Lung microvascular endothelial cell (primary cell): ENCODE measurements at regions not wholly inside any gene's neighbourhood (a gene's known extent, or its start where the extent isn't known, plus 50 kb on each side); places are given as distances from the start of the nearest gene placed in this dataset.
"Not testable (repeated sequence)": the region's sequence is repeated elsewhere in the genome, so short reads cannot be mapped to it uniquely, and the experiment has no call there.

ENCODE experiments used
- DNase-seq, 2 donors: peaks; one replicate each; pipeline versions ENCODE4 v3.0.0 to v3.0.0-alpha.2; 2010; ENCODE audit warnings: low read depth in 2 of 2

DNA sequence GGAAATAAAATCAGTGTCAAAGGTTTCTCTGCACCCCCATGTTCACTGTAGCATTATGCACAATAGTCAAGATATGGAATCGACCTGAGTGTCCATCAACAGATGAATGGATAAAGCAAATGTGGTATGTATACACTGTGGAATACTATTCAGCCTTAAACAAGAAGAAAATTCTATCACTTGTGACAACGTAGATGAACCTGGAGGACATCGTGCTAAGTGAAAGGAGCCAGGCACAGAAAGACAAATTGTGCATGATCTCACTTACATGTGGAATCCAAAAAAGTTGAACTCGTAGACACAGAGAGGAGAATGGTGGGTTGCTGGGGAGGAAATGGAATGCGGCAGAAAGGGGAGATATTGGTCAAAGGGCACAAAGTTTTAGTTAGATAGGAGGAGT is 136.3 kb upstream of the ESR1 start:
- DNase-seq, result no peak

GRCh38 chr6:151674578-151674977 is 132.9 kb upstream of the ESR1 start:
- no peak for DNase-seq

GRCh38 chr6:151675746-151676459 is 131.6 kb upstream of the ESR1 start:
- DNase-seq, result peak; percentile 55 to 62

GRCh38 chr6:151676460-151676945 is 131.0 kb upstream of the ESR1 start:
- DNase-seq, result no peak

DNA sequence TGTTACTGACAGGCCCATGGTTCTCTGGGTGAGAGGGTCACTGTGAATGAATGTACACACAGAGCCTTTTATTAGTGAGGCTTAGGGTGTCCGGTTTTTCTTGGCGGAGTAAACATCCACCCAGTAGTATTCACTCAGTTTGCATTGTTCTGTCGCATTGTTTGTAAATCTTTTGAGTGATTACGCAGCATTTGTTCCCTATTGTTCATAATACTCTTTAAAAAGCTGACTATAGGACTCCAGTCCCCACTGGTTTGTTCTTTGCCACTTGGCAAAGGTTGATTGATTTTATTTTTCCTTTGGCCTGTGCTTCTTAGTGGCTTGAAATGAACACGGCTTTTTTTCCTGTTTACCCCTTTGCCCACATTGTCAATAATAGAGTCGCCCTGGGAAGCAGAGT is 130.1 kb upstream of the ESR1 start:
- DNase-seq, result no peak

GRCh38 chr6:151679081-151679480 is 128.4 kb upstream of the ESR1 start:
- DNase-seq, result peak in 1 of 2 donors; percentile 10

DNA sequence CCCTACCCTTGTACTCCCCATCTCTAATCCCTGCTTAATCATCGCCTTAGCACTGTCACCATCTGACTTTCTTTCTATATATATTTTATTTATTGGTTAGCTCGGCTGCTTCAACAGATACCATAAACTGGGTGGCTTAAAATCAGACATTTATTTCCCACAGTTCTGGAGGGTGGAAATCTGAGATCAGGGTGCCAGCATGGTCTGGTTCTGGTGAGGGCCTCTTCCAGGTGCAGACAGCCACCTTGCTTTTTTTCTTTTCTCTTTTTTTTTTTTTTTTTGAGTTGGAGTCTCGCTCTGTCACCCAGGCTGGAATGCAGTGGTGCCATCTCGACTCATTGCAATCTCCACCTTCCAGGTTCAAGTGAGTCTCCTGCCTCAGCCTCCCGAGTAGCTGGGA is 127.5 kb upstream of the ESR1 start:
- DNase-seq, result no peak

- no peak for DNase-seq
Measured at GRCh38 chr6:151680846-151681432, 126.5 kb upstream of the ESR1 start.

DNA sequence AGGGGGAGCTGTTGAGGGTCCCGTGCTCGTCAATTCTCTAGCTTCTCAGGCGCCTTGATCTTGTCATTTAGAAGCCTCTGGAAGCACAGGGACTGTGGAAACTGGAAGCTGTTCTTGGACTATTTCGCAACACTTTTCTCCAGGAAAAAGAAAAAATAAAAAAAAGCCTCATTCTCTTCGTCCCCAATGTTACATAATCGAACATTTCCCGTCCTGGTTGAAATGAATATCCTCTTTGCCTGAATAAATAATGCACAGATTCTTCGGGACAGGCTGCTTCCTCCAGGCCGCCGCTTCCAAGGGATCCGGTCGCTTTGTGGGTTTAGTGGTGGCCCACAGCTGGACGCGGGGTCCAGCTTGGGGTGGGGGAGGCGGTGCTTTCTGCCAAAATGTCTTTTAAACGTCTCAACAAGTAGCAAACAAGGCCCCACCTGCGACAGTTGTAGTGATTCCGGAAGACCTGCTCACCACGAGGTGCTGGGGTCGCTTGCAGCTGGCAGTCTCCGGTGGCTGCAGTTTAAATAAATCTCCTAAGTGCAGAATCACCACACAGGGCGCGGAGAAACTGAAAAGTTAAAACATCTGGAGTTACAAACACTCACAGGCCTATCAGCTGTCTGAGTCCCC is 125.9 kb upstream of the ESR1 start:
- peak; percentile 7 to 21 for DNase-seq

- no peak for DNase-seq
Measured at GRCh38 chr6:151682251-151682650, 125.2 kb upstream of the ESR1 start.

GRCh38 chr6:151682922-151683321 is 124.6 kb upstream of the ESR1 start:
- no peak for DNase-seq

GRCh38 chr6:151683381-151683780 is 124.1 kb upstream of the ESR1 start:
- no peak for DNase-seq

GRCh38 chr6:151689499-151690201 is 117.8 kb upstream of the ESR1 start:
- DNase-seq, result no peak

- no peak for DNase-seq
Measured at GRCh38 chr6:151690303-151690702, 117.2 kb upstream of the ESR1 start.

- DNase-seq, result peak in 1 of 2 donors; percentile 5
Measured at GRCh38 chr6:151690768-151691562, 116.5 kb upstream of the ESR1 start.

- DNase-seq, result no peak
Measured at GRCh38 chr6:151692216-151692615, 115.3 kb upstream of the ESR1 start.

DNA sequence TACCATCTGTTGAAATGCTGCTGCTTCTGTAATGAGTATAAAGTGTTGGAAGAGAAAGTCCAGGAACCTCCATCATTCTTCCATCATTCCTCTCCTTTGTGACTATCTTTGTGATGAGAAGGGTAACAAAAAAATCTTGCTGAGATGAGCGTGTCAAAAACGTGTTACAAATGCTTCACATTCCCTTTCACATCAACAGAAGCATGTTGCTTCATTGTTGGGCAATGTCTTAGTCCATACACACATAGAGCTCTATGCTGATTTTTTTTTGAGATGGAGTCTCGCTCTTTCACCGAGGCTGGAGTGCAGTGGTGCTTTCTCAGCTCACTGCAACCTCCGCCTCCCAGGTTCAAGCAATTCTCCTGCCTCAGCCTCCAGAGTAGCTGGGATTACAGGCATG is 114.1 kb upstream of the ESR1 start:
- no peak for DNase-seq

GRCh38 chr6:151695156-151695555 is 112.3 kb upstream of the ESR1 start:
- DNase-seq, result no peak

- DNase-seq, result not testable (repeated sequence)
Measured at GRCh38 chr6:151696302-151696701, 111.2 kb upstream of the ESR1 start.

DNA sequence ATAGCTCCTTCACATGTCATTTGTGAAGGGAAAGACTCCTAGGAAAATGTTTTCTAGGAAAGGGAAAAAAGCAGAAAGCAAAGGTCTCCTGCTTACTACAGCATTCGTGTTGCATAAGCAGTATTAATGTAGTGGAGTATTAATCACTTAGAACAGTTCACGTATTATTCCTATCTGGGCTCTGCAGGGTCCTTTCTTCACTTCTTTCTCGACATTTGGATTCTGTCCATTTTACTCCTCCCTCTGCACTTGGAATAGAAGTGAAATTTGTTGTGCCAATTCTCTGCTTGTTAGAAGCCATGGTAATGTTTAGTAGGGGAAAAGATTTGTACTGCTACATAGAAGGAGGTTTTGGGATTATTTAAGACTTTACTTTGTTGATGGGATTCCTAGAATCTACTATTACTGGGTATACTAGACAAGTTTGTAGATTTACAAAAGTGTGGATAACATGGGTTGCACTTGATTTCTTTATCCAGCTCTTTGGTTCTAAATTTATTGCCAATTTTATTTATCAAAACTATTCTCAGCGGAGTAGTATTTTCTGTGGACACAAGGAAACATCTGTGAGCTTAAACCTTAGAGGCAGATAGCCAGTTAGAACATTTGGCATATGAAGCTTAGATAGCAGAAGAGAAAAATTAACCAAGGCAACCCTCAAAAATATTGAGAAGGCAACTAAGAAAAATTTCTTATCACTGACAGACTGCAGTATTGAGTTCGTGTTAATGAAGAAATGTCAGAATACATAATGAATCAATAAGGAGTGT is 108.4 kb upstream of the ESR1 start:
- no peak for DNase-seq

DNA sequence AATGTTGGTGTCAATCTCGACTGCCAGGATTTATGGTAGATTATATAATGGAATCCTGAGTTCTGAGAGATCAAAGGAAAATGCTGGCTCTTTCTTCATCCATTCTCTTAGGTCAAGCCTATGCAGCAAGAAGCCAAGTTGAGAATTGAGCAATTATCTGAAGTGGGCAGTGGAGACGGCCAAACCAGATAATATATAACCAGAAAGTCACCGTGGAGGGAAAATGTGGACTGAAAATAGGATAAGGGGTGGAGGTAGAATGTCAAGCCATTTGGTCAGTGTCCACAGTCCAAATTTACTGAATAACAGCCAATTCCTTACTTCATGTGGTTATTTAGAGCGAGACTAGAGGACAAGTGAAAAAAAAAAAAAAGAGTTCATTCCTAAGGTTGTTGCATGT is 107.8 kb upstream of the ESR1 start:
- no peak for DNase-seq
